CD4-positive, CD25-positive, alpha-beta regulatory T cell (primary cell): ENCODE measurements at regions not wholly inside any gene's neighbourhood (a gene's known extent, or its start where the extent isn't known, plus 50 kb on each side); places are given as distances from the start of the nearest gene placed in this dataset.

Experiments used
- ATAC-seq, 2 donors: fragments of 150-1000 bp; cut with Tn5 transposase; one replicate each; pipeline ENCODE4 v1.10.0; 2021; ENCODE audit warnings: low read depth in 2 of 2, moderate number of reproducible peaks in 2 of 2, moderate library complexity in 1 of 2
- DNase-seq, 3 donors: peaks; one replicate each; pipeline versions ENCODE4 v3.0.0 to v3.0.0-alpha.2; 2012 to 2022; ENCODE audit warnings: mixed read lengths in 1 of 3
- H3K27ac ChIP-seq: one replicate; pipeline ENCODE4 v1.7.0; 2013; ENCODE audit warnings: mild to moderate bottlenecking, low read length; ENCODE audit not compliant: insufficient read depth, poor library complexity, severe bottlenecking
- H3K27me3 ChIP-seq: one replicate; pipeline ENCODE4 v1.7.0; 2013; ENCODE audit warnings: low read length; ENCODE audit not compliant: control insufficient read depth, insufficient read depth
- H3K36me3 ChIP-seq: one replicate; pipeline ENCODE4 v1.7.0; 2013; ENCODE audit warnings: mild to moderate bottlenecking, low read length, moderate library complexity; ENCODE audit not compliant: control insufficient read depth, insufficient read depth
- H3K4me1 ChIP-seq: 2 replicates; pipeline ENCODE4 v1.7.0; 2013; ENCODE audit warnings: mild to moderate bottlenecking, low read length; ENCODE audit not compliant: insufficient read depth, control insufficient read depth, poor library complexity, severe bottlenecking
- H3K4me3 ChIP-seq: one replicate; pipeline ENCODE4 v1.7.0; 2013; ENCODE audit warnings: low read depth, mild to moderate bottlenecking, low read length, moderate library complexity
- H3K9me3 ChIP-seq, 2 experiments: 1 replicate in 1 of 2; 2 replicates in 1 of 2; pipeline ENCODE4 v1.7.0; 2013; ENCODE audit warnings: low read length in 2 of 2, mild to moderate bottlenecking in 1 of 2, moderate library complexity in 1 of 2; ENCODE audit not compliant: control insufficient read depth in 2 of 2
- H3K27ac Mint-ChIP-seq, 3 donors: one replicate each; pipeline ENCODE4 v1.8.0; 2020 to 2022; ENCODE audit warnings: mild to moderate bottlenecking in 3 of 3, mixed read lengths in 3 of 3, moderate library complexity in 2 of 3
- H3K27me3 Mint-ChIP-seq: one replicate; pipeline ENCODE4 v1.8.0; 2022; ENCODE audit warnings: mild to moderate bottlenecking, mixed read lengths
- H3K36me3 Mint-ChIP-seq: one replicate; pipeline ENCODE4 v1.8.0; 2020; ENCODE audit warnings: mixed read lengths
- H3K4me1 Mint-ChIP-seq, 4 donors: one replicate each; pipeline ENCODE4 v1.8.0; 2020 to 2022; ENCODE audit warnings: mixed read lengths in 4 of 4, mild to moderate bottlenecking in 1 of 4
- H3K4me3 Mint-ChIP-seq, 4 donors: one replicate each; pipeline ENCODE4 v1.8.0; 2020 to 2022; ENCODE audit warnings: mild to moderate bottlenecking in 4 of 4, mixed read lengths in 4 of 4, moderate library complexity in 3 of 4
- H3K9me3 Mint-ChIP-seq, 7 donors: one replicate each; pipeline ENCODE4 v1.8.0; 2020 to 2022; ENCODE audit warnings: mixed read lengths in 7 of 7, mild to moderate bottlenecking in 3 of 7, moderate library complexity in 2 of 7

- DNase-seq: no peak
- Mint-ChIP-seq H3K27ac (no peak overlapping the region), H3K9me3 (peaks cover 0 to 18% (median 6%) of the 10 kb centered on the region in 7 donors), H3K4me1 (no peaks in the 10 kb centered on the region), H3K4me3 (no peak overlapping the region), H3K27me3 (no peaks in the 10 kb centered on the region), H3K36me3 (no peaks in the 10 kb centered on the region)
- Histone ChIP-seq H3K9me3 (no peaks in the 10 kb centered on the region), H3K27me3 (no peaks in the 10 kb centered on the region), H3K4me3 (no peak overlapping the region), H3K4me1 (no peaks in the 10 kb centered on the region), H3K36me3 (no peaks in the 10 kb centered on the region), H3K27ac (no peak overlapping the region)
- no peak for ATAC-seq
These were observed 228.1 kb upstream of the C11orf87 start for GRCh38 chr11:109193880-109194279.

GRCh38 chr11:109196016-109196415 lies 226.0 kb upstream of the C11orf87 start:
- no peak overlapping the region for H3K27ac Mint-ChIP-seq
- no peaks in the 10 kb centered on the region for H3K36me3 Mint-ChIP-seq
- H3K27ac ChIP-seq: no peak overlapping the region
- no peaks in the 10 kb centered on the region for H3K27me3 Mint-ChIP-seq
- no peaks in the 10 kb centered on the region for H3K9me3 ChIP-seq
- no peak overlapping the region for H3K4me3 ChIP-seq
- ATAC-seq: no peak
- H3K4me1 ChIP-seq: no peaks in the 10 kb centered on the region
- H3K27me3 ChIP-seq: no peaks in the 10 kb centered on the region
- no peaks in the 10 kb centered on the region for H3K4me1 Mint-ChIP-seq
- H3K36me3 ChIP-seq: no peaks in the 10 kb centered on the region
- DNase-seq: no peak
- peaks cover 0 to 17% (median 4%) of the 10 kb centered on the region in 7 donors for H3K9me3 Mint-ChIP-seq
- H3K4me3 Mint-ChIP-seq: no peak overlapping the region

GRCh38 chr11:109197656-109198055 lies 224.3 kb upstream of the C11orf87 start:
- ATAC-seq (no peak), DNase-seq (no peak)
- H3K4me1 Mint-ChIP-seq: no peaks in the 10 kb centered on the region
- Histone ChIP-seq H3K4me1 (no peaks in the 10 kb centered on the region), H3K27ac (no peak overlapping the region), H3K36me3 (no peaks in the 10 kb centered on the region), H3K9me3 (no peaks in the 10 kb centered on the region), H3K27me3 (no peaks in the 10 kb centered on the region), H3K4me3 (no peak overlapping the region)
- H3K36me3 Mint-ChIP-seq: no peaks in the 10 kb centered on the region
- H3K9me3 Mint-ChIP-seq: peaks cover 0 to 7% (median 2%) of the 10 kb centered on the region in 7 donors
- no peaks in the 10 kb centered on the region for H3K27me3 Mint-ChIP-seq
- H3K27ac Mint-ChIP-seq: no peak overlapping the region
- no peak overlapping the region for H3K4me3 Mint-ChIP-seq

- ATAC-seq (no peak), DNase-seq (no peak)
- H3K36me3 ChIP-seq: no peaks in the 10 kb centered on the region
- H3K4me3 ChIP-seq: no peak overlapping the region
- no peaks in the 10 kb centered on the region for H3K27me3 ChIP-seq
- H3K4me3 Mint-ChIP-seq: no peak overlapping the region
- H3K36me3 Mint-ChIP-seq: no peaks in the 10 kb centered on the region
- H3K9me3 ChIP-seq: no peaks in the 10 kb centered on the region
- no peaks in the 10 kb centered on the region for H3K4me1 Mint-ChIP-seq
- H3K27me3 Mint-ChIP-seq: no peaks in the 10 kb centered on the region
- no peaks in the 10 kb centered on the region for H3K4me1 ChIP-seq
- H3K9me3 Mint-ChIP-seq: peaks cover 0 to 10% (median 6%) of the 10 kb centered on the region in 7 donors
- H3K27ac Mint-ChIP-seq: no peak overlapping the region
- no peak overlapping the region for H3K27ac ChIP-seq
These were observed 218.8 kb upstream of the C11orf87 start for GRCh38 chr11:109203176-109203575.

DNA sequence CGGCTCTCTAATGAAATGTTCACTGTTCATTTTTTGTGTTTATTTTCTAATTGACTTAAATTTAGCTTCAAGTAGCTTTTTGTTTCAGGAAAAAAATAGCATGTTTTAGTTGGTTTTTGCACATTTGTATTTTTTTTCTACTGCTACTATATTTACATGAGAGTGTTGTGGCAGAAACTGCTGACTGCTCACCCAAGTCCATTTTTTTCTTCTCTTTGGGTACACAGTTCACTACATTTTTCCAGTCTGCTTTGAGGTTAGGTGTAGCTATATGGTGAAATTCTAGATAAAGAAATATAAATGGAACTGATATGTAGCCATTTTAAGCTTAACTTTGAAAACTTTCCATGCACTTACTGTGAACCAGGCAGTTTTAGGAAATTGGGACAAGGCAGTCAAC lies 216.7 kb upstream of the C11orf87 start:
- Histone ChIP-seq H3K27me3 (no peaks in the 10 kb centered on the region), H3K9me3 (no peaks in the 10 kb centered on the region), H3K27ac (no peak overlapping the region), H3K4me3 (no peak overlapping the region), H3K4me1 (no peaks in the 10 kb centered on the region), H3K36me3 (no peaks in the 10 kb centered on the region)
- ATAC-seq (no peak), DNase-seq (no peak)
- H3K9me3 Mint-ChIP-seq: peaks cover 0 to 10% (median 7%) of the 10 kb centered on the region in 7 donors
- H3K27ac Mint-ChIP-seq: no peak overlapping the region
- no peaks in the 10 kb centered on the region for H3K27me3 Mint-ChIP-seq
- no peaks in the 10 kb centered on the region for H3K4me1 Mint-ChIP-seq
- no peaks in the 10 kb centered on the region for H3K36me3 Mint-ChIP-seq
- H3K4me3 Mint-ChIP-seq: no peak overlapping the region

DNA sequence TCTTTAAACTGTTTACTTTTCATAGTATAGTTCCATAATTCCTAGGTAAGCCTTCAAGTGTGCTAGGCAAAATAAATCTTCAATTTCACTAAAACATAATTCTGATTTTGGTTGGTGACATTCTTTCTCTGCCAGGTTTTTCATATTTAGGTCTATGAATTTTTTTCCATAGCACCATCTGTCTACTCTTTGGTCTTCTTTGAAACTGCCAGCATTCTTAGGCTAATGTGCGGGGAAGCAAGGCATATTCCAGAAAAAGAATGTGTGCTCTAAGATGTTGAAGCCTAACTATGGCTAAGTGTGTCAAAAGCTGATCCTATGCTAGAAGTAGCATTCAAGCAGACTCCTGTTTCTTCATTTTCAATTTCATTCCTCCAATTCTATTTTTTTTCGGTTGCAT lies 213.9 kb upstream of the C11orf87 start:
- Mint-ChIP-seq H3K27me3 (no peaks in the 10 kb centered on the region), H3K4me1 (no peaks in the 10 kb centered on the region), H3K36me3 (no peaks in the 10 kb centered on the region), H3K9me3 (peaks cover 0 to 9% (median 5%) of the 10 kb centered on the region in 7 donors), H3K4me3 (no peak overlapping the region), H3K27ac (no peak overlapping the region)
- no peak overlapping the region for H3K4me3 ChIP-seq
- H3K9me3 ChIP-seq: no peaks in the 10 kb centered on the region
- DNase-seq: no peak
- H3K36me3 ChIP-seq: no peaks in the 10 kb centered on the region
- no peaks in the 10 kb centered on the region for H3K27me3 ChIP-seq
- no peak for ATAC-seq
- no peaks in the 10 kb centered on the region for H3K4me1 ChIP-seq
- no peak overlapping the region for H3K27ac ChIP-seq

DNA sequence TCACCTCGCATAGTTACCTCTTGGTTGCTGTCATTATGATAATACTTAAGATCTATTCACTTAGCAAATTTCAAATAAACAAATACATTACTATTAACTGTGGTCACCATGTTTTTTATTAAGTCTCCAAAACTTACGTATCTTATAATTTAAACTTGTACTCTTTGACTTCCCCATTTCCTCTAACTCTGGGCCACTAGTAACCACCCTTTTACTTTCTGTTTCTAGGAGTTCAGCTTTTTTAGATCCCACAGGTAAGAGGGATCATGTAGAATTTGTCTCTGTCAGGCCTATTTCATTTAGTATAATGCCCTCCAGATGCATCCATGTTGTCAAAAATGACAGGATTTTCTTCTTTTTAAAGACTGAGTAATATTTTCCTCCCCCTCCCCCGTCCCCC lies 212.4 kb upstream of the C11orf87 start:
- Histone ChIP-seq H3K4me1 (no peaks in the 10 kb centered on the region), H3K27ac (no peak overlapping the region), H3K36me3 (no peaks in the 10 kb centered on the region), H3K27me3 (no peaks in the 10 kb centered on the region), H3K4me3 (no peak overlapping the region), H3K9me3 (no peaks in the 10 kb centered on the region)
- DNase-seq (no peak), ATAC-seq (no peak)
- Mint-ChIP-seq H3K27me3 (no peaks in the 10 kb centered on the region), H3K9me3 (peaks cover 0 to 11% (median 6%) of the 10 kb centered on the region in 7 donors), H3K27ac (no peak overlapping the region), H3K4me1 (no peaks in the 10 kb centered on the region), H3K36me3 (no peaks in the 10 kb centered on the region), H3K4me3 (no peak overlapping the region)

DNA sequence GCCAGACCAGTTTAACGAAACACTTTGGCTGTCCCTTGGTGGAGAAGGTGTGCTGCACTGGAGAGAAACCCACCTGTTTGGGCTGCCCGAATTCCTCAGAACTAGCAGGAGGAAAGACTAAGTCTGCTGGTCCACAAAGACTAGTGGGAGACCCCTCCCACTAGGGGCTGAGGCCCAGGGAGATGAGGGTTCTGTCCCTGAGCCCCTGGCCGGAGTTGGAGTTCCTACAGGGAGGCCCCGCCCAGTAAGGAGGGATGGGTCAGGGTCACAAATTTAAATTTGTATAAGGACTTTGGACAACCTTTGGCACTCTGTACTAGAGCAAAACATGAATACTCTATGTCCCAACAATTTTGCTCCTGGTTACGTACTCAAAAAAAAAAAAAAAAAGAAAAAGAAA lies 200.8 kb upstream of the C11orf87 start:
- ATAC-seq (no peak), DNase-seq (no peak)
- Histone ChIP-seq H3K36me3 (no peaks in the 10 kb centered on the region), H3K27ac (no peak overlapping the region), H3K9me3 (peaks cover 0 to 5% of the 10 kb centered on the region in 2 experiments), H3K4me3 (no peak overlapping the region), H3K27me3 (no peaks in the 10 kb centered on the region), H3K4me1 (no peaks in the 10 kb centered on the region)
- Mint-ChIP-seq H3K4me3 (no peak overlapping the region), H3K9me3 (peaks cover 0 to 18% (median 4%) of the 10 kb centered on the region in 7 donors), H3K36me3 (no peaks in the 10 kb centered on the region), H3K4me1 (no peaks in the 10 kb centered on the region), H3K27ac (no peak overlapping the region), H3K27me3 (no peaks in the 10 kb centered on the region)
